NCI-H2029 treated with DMSO at 0.1 percent for 48 hours (cell line): ENCODE measurements at regions not wholly inside any gene's neighbourhood (a gene's known extent, or its start where the extent isn't known, plus 50 kb on each side); places are given as distances from the start of the nearest gene placed in this dataset.

Experiments used
- DNase-seq: peaks from one replicate; lab custom pipeline; 2025; lab: John Stamatoyannopoulos, UW

GRCh38 chr1:81618376-81618775 lies 182.4 kb upstream of the ADGRL2 start:
- no peak for DNase-seq

- DNase-seq, result no peak
Observed at GRCh38 chr1:81617308-81617967, 183.3 kb upstream of the ADGRL2 start.

DNA sequence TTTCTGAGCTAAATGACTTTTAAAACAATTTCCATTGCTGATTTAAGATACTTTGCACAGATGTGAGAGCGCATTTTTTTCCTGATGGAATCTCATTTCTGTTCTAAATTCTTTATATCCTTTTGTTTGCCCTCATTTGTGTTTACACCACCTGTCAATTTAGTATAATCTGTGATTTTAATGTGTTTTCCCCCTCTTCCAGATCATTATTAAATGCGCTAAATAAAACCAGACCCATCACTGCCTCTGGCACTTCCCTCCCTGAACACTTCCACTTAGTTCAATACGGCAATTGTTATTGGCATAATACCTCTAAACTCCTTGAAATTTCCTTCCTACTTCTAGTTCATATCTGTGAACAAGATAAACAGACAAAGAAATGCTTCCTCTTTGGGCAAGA lies 186.9 kb upstream of the ADGRL2 start:
- no peak for DNase-seq

GRCh38 chr1:81607924-81608323 lies 192.8 kb upstream of the ADGRL2 start:
- no peak for DNase-seq

DNA sequence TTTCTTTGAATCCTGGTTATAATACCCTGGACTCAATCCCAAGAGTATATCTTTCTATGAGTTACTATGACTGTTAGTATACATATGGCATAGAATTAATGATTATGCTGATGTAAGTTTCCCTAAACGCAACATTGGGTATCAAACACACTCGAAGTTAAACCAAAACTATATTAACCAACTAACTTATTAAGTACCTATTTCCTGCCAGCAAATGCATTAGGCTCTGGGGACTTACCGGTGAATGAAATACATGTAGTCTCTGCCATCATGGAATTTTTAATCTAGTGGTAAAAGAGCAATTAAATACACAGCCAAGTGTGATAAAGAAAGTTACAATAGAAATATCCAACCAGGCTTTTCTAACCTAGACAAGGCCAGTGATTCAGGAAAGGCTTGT lies 193.6 kb upstream of the ADGRL2 start:
- DNase-seq, result no peak

DNA sequence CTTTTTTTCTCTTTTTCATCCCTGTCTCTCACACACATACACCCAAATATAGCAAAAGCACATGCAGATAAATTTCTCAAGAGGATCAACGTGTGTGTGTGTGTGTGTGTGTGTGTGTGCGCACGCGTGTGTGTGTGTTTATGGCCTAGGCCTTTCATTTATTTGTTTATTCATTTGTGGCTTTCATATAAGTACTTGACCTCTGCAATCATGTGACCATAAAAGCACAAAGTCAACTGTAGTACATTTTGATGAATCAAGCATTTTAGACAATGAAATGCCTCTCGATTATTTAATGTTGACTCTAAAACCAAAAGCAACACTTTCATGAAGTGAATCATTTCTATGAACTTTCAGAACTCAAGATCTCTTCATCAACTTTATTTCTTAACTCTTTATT lies 194.1 kb upstream of the ADGRL2 start:
- DNase-seq, result no peak

GRCh38 chr1:81605023-81605422 lies 195.7 kb upstream of the ADGRL2 start:
- DNase-seq, result no peak

DNA sequence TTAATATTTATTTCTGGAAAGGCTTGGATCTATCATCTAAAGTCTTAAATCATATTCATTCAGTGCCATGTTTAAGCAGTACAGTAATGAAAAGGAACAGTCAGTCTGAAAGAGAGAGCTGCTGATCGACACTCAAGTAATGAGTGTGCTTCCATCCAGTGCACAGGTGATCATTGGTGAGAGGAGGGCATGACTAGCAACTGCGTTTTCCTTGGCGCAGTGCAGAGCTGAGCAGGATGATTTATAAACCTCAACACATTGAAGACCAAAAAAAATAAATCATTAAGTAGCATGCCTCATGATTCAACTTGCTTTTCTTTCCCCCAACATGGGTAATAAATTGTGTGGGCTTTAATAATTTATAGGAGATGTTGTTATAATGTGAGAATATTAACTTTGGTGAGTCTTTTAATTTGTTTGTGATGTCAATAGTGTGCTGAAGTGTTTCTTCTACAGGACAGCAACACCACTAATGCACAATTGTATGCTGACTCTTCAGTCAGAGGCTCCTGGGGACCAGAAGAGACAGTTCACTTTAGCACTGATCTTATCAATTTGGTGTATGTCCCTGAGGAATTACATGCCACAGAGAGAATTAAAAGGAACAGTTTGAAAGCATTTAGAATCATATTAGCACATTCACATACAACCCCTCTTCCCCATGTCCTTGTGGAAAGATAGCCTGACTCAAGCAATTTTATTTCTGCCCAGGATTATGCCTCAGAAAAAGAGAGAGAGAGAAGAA lies 199.7 kb upstream of the ADGRL2 start:
- DNase-seq, result no peak

- no peak for DNase-seq
Observed at GRCh38 chr1:81600363-81600762, 200.4 kb upstream of the ADGRL2 start.

DNA sequence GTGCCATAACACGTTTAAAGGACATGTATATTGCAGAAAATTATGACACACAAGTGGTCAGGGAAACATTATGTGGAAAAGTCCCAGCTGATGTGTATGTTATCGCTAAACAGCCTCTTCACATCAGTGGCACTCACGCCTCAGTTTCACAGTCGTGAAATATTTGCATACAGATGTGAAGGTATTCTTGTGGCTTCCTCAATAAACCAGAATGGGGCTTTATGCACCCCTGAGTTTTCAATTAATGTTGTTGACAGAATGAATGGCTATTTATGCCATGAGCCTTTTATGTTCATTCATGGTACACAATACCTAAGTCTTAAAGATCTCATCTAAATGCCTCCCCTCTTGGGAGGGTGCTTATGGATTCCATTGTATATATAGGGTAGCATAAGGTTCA lies 202.1 kb upstream of the ADGRL2 start:
- DNase-seq, result no peak

DNA sequence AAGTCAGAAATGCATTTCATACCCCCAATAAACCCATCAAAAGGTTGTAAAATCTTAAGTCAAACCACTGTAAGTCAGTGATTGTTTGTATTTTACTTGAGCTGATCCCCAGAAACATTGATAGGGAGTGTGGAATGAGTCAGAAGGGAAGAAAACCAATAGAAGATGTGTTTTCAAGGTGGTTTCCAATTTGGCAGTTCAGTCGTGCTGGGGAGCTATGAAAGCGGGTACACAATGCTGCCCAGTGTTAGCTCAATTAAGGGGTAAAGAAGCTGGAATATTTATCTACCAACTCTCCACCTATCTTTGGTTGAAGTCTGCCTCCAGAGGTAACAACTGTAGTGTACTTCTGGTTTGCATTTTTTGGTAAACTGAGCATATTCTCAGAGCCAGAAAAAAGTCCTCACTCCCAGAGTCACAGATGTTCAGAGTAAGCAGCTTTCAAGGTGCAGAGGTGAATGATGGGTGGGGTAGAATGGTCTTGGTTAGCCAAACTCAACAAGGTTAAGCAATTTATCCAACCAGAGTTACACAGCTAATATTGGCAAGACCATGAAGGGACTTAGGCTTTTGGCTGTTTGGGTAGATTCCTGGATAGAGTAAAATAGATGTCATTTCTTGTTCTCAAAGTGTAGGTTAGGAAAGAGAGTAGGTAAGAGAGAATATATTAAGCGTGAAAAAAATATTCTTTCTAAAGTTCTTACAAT lies 202.9 kb upstream of the ADGRL2 start:
- DNase-seq, result no peak

DNA sequence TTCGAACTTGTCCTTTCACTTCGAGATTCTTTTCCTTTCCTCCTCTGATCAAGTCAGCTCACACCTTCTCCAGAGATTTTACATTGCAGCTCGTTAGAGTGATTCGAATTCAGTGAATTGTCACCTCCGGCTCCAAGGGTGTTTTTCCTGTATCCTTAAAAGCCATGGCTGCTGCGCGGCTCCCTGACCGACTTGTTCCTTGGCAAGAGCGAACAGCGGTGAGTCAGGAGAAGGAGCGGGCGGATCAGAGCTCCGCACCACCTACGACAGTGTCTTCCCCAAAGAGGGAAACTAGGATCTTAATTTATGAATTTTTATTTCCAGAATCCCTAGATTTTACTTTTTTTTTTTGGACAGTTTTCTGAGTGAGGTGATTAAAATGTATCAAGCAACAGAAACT lies 204.4 kb upstream of the ADGRL2 start:
- no peak for DNase-seq

- DNase-seq, result no peak
Observed at GRCh38 chr1:81594206-81594605, 206.5 kb upstream of the ADGRL2 start.

- DNase-seq, result no peak
Observed at GRCh38 chr1:81592233-81592632, 208.5 kb upstream of the ADGRL2 start.

DNA sequence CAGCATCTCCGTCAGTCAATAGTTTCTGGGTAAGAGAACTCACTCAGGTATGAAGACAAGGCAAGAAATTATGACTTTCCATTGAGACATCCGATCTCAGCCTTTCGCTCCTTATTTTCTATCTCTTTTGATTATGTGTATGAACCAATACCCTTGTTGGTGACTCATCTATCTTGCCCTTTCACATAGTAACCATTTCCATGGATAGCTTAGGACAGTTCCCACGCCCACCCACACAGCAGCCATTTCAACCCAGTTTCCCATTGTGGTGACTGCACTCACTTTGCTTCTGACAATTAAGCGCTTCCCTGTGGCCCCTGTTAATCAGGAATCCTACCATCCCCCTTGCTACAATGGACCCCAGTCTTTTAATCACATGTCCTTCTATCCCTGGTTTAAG lies 210.6 kb upstream of the ADGRL2 start:
- DNase-seq, result no peak

DNA sequence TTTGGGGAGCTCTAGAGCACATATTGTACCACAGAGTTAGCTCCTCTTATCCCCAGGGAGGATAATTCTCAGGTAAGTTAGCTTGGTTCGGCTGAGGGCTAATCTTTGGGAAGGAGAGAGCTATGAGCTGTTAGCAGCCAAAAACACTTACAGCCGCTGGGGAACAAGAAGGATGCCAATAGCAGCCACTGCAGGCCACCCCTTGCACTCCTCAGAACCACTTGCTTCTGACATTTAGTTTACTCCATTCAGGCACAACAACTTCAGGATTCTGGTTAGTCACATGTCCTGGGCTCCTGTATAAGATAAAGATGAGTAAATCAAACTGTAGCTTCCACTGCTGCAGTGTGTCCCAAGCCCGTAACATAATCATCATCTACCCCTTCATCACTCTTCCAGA lies 212.6 kb upstream of the ADGRL2 start:
- no peak for DNase-seq

DNA sequence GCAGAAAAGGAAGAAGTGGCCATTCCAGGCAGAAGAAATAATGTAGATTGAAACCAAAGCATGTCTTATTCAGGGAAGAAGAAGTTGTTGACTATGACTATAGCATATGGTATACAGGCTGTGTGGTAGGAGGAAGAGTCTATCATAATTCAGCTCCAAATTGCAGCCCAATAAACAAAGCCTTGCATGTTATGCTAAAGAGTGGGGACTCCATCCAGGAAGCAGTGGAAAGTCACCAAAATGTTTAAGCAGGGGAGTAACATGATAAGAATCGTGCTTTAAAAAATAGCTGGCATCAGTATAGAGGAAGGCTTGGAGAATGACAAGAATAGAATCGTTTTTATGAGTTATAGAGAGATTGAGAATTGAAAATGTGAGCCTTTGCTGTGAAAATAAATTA lies 213.3 kb upstream of the ADGRL2 start:
- DNase-seq, result no peak

DNA sequence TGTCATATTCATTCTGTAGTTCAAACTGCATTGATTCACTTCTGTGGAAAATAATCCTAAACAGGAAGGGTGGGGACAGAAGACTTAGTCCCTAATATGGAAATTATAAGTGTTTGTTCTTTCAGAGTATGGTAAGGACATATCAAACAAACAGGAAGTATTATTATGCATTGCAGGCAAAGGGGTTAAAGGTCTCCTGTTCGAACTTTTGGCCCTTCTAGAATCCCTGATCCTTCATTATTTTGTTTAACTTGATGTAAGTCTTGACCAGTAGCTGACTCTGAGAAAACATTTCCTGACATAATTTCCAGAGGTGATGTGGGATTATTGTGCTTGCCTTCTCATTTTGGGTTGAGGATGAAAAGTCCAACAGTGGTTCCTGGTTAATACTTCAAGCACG lies 215.4 kb upstream of the ADGRL2 start:
- no peak for DNase-seq

- no peak for DNase-seq
Observed at GRCh38 chr1:81584398-81584797, 216.3 kb upstream of the ADGRL2 start.

- no peak for DNase-seq
Observed at GRCh38 chr1:81583878-81584277, 216.9 kb upstream of the ADGRL2 start.

DNA sequence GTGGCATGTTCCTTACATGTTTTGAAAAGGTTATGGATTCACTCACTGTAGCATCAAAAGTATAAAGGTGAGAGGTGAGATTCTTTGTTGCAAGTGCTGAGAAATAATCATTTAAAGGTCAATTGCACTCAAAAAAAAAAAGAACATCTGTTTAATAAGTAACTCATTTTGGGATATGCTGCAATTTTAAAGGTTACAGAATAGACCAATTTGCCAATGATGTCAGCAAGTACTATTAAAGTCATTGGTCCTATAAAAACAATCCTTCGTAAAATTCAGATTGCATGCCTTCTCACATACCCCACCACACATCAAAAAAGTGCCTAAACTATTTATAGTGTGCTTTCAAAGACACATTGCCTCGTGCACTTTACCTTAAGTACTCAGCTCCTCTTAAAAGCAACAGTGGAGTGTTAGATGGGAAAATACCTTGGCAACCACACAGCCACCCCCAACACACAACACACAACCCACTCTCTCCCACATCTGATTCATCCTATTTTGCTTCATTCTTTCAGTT lies 218.2 kb upstream of the ADGRL2 start:
- DNase-seq, result no peak

- DNase-seq, result no peak
Observed at GRCh38 chr1:81578867-81579266, 221.9 kb upstream of the ADGRL2 start.
